ENCODE measurements at regions not wholly inside any gene's neighbourhood (a gene's known extent, or its start where the extent isn't known, plus 50 kb on each side); places are given as distances from the start of the nearest gene placed in this dataset.
"Not testable (repeated sequence)": the region's sequence is repeated elsewhere in the genome, so short reads cannot be mapped to it uniquely, and the experiment has no call there.

- TF ChIP-seq, protein P1, sequence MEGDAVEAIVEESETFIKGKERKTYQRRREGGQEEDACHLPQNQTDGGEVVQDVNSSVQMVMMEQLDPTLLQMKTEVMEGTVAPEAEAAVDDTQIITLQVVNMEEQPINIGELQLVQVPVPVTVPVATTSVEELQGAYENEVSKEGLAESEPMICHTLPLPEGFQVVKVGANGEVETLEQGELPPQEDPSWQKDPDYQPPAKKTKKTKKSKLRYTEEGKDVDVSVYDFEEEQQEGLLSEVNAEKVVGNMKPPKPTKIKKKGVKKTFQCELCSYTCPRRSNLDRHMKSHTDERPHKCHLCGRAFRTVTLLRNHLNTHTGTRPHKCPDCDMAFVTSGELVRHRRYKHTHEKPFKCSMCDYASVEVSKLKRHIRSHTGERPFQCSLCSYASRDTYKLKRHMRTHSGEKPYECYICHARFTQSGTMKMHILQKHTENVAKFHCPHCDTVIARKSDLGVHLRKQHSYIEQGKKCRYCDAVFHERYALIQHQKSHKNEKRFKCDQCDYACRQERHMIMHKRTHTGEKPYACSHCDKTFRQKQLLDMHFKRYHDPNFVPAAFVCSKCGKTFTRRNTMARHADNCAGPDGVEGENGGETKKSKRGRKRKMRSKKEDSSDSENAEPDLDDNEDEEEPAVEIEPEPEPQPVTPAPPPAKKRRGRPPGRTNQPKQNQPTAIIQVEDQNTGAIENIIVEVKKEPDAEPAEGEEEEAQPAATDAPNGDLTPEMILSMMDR (IDR thresholded peaks at IDR 0.05; ENCODE audit: poor library complexity, severe bottlenecking), result no peak
- Histone ChIP-seq H3K27ac (ENCODE audit: poor library complexity, severe bottlenecking) (no peak overlapping the region), H3K4me1 (ENCODE audit: insufficient read depth, poor library complexity, severe bottlenecking) (no peaks in the 10 kb centered on the region), H3K4me3 (ENCODE audit: severe bottlenecking) (no peak overlapping the region), H3K27me3 (ENCODE audit: insufficient read depth, poor library complexity, severe bottlenecking) (no peaks in the 10 kb centered on the region), H3K36me3 (ENCODE audit: low read depth) (no peaks in the 10 kb centered on the region), H3K9me3 (ENCODE audit: severe bottlenecking) (no peaks in the 10 kb centered on the region)
- ATAC-seq (ENCODE audit: low read depth) (no peak), DNase-seq (ENCODE audit: low spot score) (no peak)
These were observed 99.6 kb upstream of the FBXO28 start for GRCh38 chr1:224014330-224014649.

GRCh38 chr1:224013626-224014329 lies 100.1 kb upstream of the FBXO28 start:
- ATAC-seq (ENCODE audit: low read depth); H3K4me1 ChIP-seq (ENCODE audit: insufficient read depth, poor library complexity, severe bottlenecking); H3K27me3 ChIP-seq (ENCODE audit: insufficient read depth, poor library complexity, severe bottlenecking); H3K9me3 ChIP-seq (ENCODE audit: severe bottlenecking); DNase-seq (ENCODE audit: low spot score); H3K36me3 ChIP-seq (ENCODE audit: low read depth); H3K27ac ChIP-seq (ENCODE audit: poor library complexity, severe bottlenecking); H3K4me3 ChIP-seq (ENCODE audit: severe bottlenecking): not testable (repeated sequence)

DNA sequence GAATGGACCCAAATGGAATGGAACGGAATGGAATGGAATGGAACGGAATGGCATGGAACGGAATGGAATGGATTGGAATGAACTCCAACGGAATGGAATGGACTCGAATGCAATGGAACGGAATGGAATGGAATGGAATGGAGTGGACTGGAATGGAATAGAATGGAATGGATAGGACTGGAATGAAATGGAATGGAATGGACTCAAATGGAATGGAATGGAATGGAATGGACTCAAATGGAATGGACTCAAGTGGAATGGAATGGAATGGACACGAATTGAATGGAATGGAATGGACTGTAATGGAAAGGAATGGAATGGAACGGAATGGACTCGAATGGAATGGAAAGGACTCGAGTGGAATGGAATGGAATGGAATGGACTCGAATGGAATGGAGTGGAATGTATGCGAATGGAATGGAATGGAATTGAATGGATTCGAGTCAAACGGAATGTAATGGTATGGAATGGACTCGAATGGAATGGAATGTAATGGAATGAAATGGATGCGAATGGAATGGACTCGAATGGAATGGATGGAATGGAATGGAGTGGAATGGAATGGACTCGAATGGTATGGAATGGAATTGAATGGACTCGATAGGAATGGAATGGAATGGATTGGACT lies 101.0 kb upstream of the FBXO28 start:
- H3K4me1 ChIP-seq (ENCODE audit: insufficient read depth, poor library complexity, severe bottlenecking); H3K27me3 ChIP-seq (ENCODE audit: insufficient read depth, poor library complexity, severe bottlenecking); ATAC-seq (ENCODE audit: low read depth); H3K27ac ChIP-seq (ENCODE audit: poor library complexity, severe bottlenecking); H3K4me3 ChIP-seq (ENCODE audit: severe bottlenecking); H3K9me3 ChIP-seq (ENCODE audit: severe bottlenecking); DNase-seq (ENCODE audit: low spot score); H3K36me3 ChIP-seq (ENCODE audit: low read depth): not testable (repeated sequence)

DNA sequence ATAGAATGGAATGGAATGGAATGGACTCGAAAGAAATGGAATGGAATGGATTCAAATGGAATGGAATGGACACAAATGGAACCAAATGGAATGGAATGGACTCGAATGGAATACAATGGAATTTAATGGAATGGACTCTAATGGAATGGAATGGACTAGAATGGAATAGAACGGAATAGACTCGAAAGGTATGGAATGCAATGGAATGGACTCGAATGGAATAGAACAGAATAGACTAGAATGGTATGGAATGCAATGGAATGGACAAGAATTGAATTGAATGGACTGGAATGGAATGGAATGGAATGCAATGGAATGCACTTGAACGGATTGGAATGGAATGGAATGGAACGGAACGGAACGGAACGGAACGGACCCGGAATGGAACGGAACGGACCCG lies 101.7 kb upstream of the FBXO28 start:
- H3K36me3 ChIP-seq (ENCODE audit: low read depth); H3K4me1 ChIP-seq (ENCODE audit: insufficient read depth, poor library complexity, severe bottlenecking); ATAC-seq (ENCODE audit: low read depth); H3K9me3 ChIP-seq (ENCODE audit: severe bottlenecking); H3K27ac ChIP-seq (ENCODE audit: poor library complexity, severe bottlenecking); DNase-seq (ENCODE audit: low spot score); H3K27me3 ChIP-seq (ENCODE audit: insufficient read depth, poor library complexity, severe bottlenecking); H3K4me3 ChIP-seq (ENCODE audit: severe bottlenecking): not testable (repeated sequence)

DNA sequence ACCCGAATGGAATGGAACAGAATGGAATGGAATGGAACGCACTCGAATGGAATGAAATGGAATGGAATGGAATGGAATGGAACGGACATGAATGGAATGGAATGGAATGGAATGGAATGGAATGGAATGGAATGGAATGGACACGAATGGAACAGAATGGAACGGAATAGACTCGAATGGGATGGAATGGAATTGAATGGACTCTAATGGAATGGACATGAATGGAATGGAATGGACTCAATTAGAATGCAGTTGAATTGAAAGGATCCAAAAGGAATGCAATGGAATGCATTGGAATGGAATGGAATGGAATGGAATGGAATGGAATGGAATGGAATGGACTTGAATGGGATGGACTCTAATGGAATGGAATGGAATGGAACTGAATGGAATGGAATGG lies 102.2 kb upstream of the FBXO28 start:
- not testable (repeated sequence) for H3K27me3 ChIP-seq (ENCODE audit: insufficient read depth, poor library complexity, severe bottlenecking)

DNA sequence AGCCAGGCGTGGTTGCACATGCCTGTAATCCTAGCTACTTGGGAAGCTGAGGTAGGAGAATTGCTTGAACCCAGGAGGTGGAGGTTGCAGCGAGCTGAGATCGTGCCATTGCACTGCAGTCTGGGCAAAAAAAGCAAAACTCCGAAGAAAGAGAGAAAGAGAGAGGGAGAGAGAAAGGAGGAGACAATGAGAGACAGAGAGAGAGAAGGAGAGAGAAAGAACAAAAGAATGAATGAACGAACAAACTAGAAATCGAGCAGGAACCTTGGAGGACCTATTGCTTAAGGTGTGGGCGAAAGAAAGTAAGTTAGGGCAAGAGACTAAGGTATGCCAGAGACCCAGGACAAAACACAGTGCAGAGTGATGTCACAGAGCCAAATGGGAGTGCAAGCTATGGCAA lies 102.8 kb upstream of the FBXO28 start:
- H3K27ac ChIP-seq (ENCODE audit: poor library complexity, severe bottlenecking); H3K36me3 ChIP-seq (ENCODE audit: low read depth); H3K9me3 ChIP-seq (ENCODE audit: severe bottlenecking); DNase-seq (ENCODE audit: low spot score); ATAC-seq (ENCODE audit: low read depth); H3K27me3 ChIP-seq (ENCODE audit: insufficient read depth, poor library complexity, severe bottlenecking); H3K4me3 ChIP-seq (ENCODE audit: severe bottlenecking); H3K4me1 ChIP-seq (ENCODE audit: insufficient read depth, poor library complexity, severe bottlenecking): not testable (repeated sequence)

More for the DNA sequence above, 102.2 kb upstream of the FBXO28 start:
- H3K4me3 ChIP-seq (ENCODE audit: severe bottlenecking); ATAC-seq (ENCODE audit: low read depth); H3K9me3 ChIP-seq (ENCODE audit: severe bottlenecking); H3K27ac ChIP-seq (ENCODE audit: poor library complexity, severe bottlenecking); H3K36me3 ChIP-seq (ENCODE audit: low read depth); H3K4me1 ChIP-seq (ENCODE audit: insufficient read depth, poor library complexity, severe bottlenecking); DNase-seq (ENCODE audit: low spot score): not testable (repeated sequence)

GRCh38 chr1:224005973-224006372 lies 107.9 kb upstream of the FBXO28 start:
- not testable (repeated sequence) for DNase-seq (ENCODE audit: low spot score); H3K4me3 ChIP-seq (ENCODE audit: severe bottlenecking); H3K27ac ChIP-seq (ENCODE audit: poor library complexity, severe bottlenecking); H3K36me3 ChIP-seq (ENCODE audit: low read depth); H3K27me3 ChIP-seq (ENCODE audit: insufficient read depth, poor library complexity, severe bottlenecking); H3K9me3 ChIP-seq (ENCODE audit: severe bottlenecking); H3K4me1 ChIP-seq (ENCODE audit: insufficient read depth, poor library complexity, severe bottlenecking); ATAC-seq (ENCODE audit: low read depth)

DNA sequence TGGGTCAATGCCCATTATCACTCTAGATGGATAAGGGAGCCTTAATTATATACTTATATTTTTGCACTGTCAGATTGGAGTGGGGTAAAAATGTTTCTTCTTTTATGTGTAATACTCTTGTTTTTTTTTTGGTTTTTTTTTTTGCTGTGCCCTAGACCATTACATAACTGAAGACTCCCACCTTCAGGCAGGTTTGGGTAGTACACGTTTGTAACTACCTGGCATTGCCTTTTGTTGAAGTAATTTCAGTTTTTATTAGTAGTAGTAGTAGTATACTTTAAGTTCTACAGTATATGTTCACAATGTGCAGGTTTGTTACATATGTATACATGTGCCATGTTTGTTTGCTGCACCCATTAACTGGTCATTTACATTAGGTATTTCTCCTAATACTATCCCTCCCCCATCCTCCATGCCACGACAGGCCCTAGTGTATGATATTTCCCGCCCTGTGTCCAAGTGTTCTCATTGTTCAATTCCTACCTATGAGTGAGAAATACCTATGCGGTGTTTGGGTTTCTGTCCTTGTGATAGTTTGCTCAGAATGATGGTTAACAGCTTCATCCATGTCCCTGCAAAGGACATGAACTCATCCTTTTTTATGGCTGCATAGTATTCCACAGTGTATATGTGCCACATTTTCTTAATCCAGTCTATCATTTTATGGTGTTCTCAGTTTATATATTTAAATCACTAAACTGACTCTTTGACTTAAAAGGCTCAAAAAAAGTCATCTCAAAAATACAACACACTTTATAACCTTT lies 109.2 kb upstream of the FBXO28 start:
- not testable (repeated sequence) for H3K4me3 ChIP-seq (ENCODE audit: severe bottlenecking); H3K9me3 ChIP-seq (ENCODE audit: severe bottlenecking); H3K36me3 ChIP-seq (ENCODE audit: low read depth); DNase-seq (ENCODE audit: low spot score); H3K27me3 ChIP-seq (ENCODE audit: insufficient read depth, poor library complexity, severe bottlenecking); ATAC-seq (ENCODE audit: low read depth); H3K27ac ChIP-seq (ENCODE audit: poor library complexity, severe bottlenecking); H3K4me1 ChIP-seq (ENCODE audit: insufficient read depth, poor library complexity, severe bottlenecking)

DNA sequence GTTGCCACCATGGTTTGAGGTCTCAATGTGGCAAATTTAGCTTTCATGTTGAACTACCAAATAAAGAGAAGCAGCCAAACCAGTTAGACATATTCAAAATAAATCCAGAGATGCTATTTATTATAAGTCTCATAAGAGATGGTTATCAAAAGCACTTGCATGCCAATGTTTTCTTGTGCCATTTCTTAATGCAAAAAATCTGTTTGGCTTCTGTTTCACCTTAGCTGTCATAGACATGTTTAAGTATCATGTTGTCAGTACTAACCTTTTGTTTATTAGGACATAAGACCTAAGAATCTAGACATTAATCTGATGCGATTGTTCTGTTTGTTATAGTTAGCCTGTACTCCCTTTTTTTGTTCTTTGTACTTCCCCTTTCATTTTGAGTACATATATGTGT lies 110.0 kb upstream of the FBXO28 start:
- not testable (repeated sequence) for DNase-seq (ENCODE audit: low spot score); ATAC-seq (ENCODE audit: low read depth)

DNA sequence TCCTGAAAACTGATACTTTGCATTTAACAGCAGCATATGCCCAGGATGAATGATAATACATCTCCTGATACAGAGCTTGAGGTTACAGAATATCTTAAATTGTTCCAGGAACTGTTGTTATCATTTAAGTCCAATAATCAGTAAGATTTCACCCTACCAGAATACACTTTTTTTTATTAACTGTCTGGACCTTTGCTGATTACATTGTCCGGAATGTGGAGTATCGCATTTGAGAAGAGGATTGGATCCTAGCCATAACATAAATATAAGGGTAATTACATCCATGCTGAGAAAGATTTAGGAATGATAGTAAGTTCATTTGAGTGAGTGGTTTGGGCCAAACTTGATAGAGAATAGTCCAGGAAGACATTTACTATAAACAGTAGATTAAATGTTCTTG lies 112.2 kb upstream of the FBXO28 start:
- H3K4me3 ChIP-seq (ENCODE audit: severe bottlenecking); H3K27me3 ChIP-seq (ENCODE audit: insufficient read depth, poor library complexity, severe bottlenecking); H3K9me3 ChIP-seq (ENCODE audit: severe bottlenecking); ATAC-seq (ENCODE audit: low read depth); H3K36me3 ChIP-seq (ENCODE audit: low read depth); DNase-seq (ENCODE audit: low spot score); H3K27ac ChIP-seq (ENCODE audit: poor library complexity, severe bottlenecking); H3K4me1 ChIP-seq (ENCODE audit: insufficient read depth, poor library complexity, severe bottlenecking): not testable (repeated sequence)

More for the DNA sequence above, 110.0 kb upstream of the FBXO28 start:
- H3K4me3 ChIP-seq (ENCODE audit: severe bottlenecking); H3K9me3 ChIP-seq (ENCODE audit: severe bottlenecking); H3K4me1 ChIP-seq (ENCODE audit: insufficient read depth, poor library complexity, severe bottlenecking); H3K27ac ChIP-seq (ENCODE audit: poor library complexity, severe bottlenecking); H3K36me3 ChIP-seq (ENCODE audit: low read depth); H3K27me3 ChIP-seq (ENCODE audit: insufficient read depth, poor library complexity, severe bottlenecking): not testable (repeated sequence)

Data from RWPE2 (cell line).